ENCODE measurements at regions not wholly inside any gene's neighbourhood (a gene's known extent, or its start where the extent isn't known, plus 50 kb on each side); places are given as distances from the start of the nearest gene placed in this dataset.

GRCh38 chr12:115756804-115757203, 520.7 kb downstream of the MED13L start:
- TF ChIP-seq CEBPB (IDR thresholded peaks at IDR 0.05) (no peak), TAF1 (IDR thresholded peaks at IDR 0.05; ENCODE audit: low read depth) (no peak), USF1 (IDR thresholded peaks at IDR 0.05) (no peak), MAX (IDR thresholded peaks at IDR 0.05) (no peak), FOXM1 (IDR thresholded peaks at IDR 0.05; ENCODE audit: borderline replicate concordance, low read depth) (no peak), NFIC (IDR thresholded peaks at IDR 0.05) (no peak), TCF12 (IDR thresholded peaks at IDR 0.05; ENCODE audit: low read depth) (no peak), CREB1 (IDR thresholded peaks at IDR 0.05; ENCODE audit: low read depth) (no peak), RAD21 (IDR thresholded peaks at IDR 0.05; ENCODE audit: low read depth) (no peak), EGR1 (IDR thresholded peaks at IDR 0.05) (no peak), YY1 (IDR thresholded peaks at IDR 0.05; ENCODE audit: low read depth) (no peak), TEAD4 (IDR thresholded peaks at IDR 0.05) (no peak)

- TF ChIP-seq FOXM1 (IDR thresholded peaks at IDR 0.05; ENCODE audit: borderline replicate concordance, low read depth), result no peak
- no peak for TF ChIP-seq CREB1 (IDR thresholded peaks at IDR 0.05; ENCODE audit: low read depth)
- TF ChIP-seq RAD21 (IDR thresholded peaks at IDR 0.05; ENCODE audit: low read depth), result no peak
- no peak for TF ChIP-seq ZBTB7A (IDR thresholded peaks at IDR 0.05; ENCODE audit: low read depth)
- TF ChIP-seq CEBPB (IDR thresholded peaks at IDR 0.05), result no peak
- no peak for TF ChIP-seq USF1 (IDR thresholded peaks at IDR 0.05)
- TF ChIP-seq TCF12 (IDR thresholded peaks at IDR 0.05; ENCODE audit: low read depth), result no peak
- no peak for TF ChIP-seq EGR1 (IDR thresholded peaks at IDR 0.05)
- TF ChIP-seq YY1 (IDR thresholded peaks at IDR 0.05; ENCODE audit: low read depth), result no peak
- no peak for TF ChIP-seq REST (IDR thresholded peaks at IDR 0.05; ENCODE audit: low read depth)
- TF ChIP-seq NFIC (IDR thresholded peaks at IDR 0.05), result no peak
- no peak for TF ChIP-seq TEAD4 (IDR thresholded peaks at IDR 0.05)
- no peak for TF ChIP-seq EP300 (IDR thresholded peaks at IDR 0.05; ENCODE audit: borderline replicate concordance)
- TF ChIP-seq MAX (IDR thresholded peaks at IDR 0.05), result no peak
- no peak for TF ChIP-seq TAF1 (IDR thresholded peaks at IDR 0.05; ENCODE audit: low read depth)
Observed at GRCh38 chr12:115756271-115756670, 521.2 kb downstream of the MED13L start.

- TF ChIP-seq RAD21 (IDR thresholded peaks at IDR 0.05; ENCODE audit: low read depth) (no peak), EGR1 (IDR thresholded peaks at IDR 0.05) (no peak), YY1 (IDR thresholded peaks at IDR 0.05; ENCODE audit: low read depth) (no peak), CREB1 (IDR thresholded peaks at IDR 0.05; ENCODE audit: low read depth) (no peak), USF1 (IDR thresholded peaks at IDR 0.05) (no peak)
Observed at GRCh38 chr12:115755725-115756085, 521.8 kb downstream of the MED13L start.

- TF ChIP-seq CEBPB (IDR thresholded peaks at IDR 0.05) (no peak), CREB1 (IDR thresholded peaks at IDR 0.05; ENCODE audit: low read depth) (no peak), FOXM1 (IDR thresholded peaks at IDR 0.05; ENCODE audit: borderline replicate concordance, low read depth) (no peak), TCF12 (IDR thresholded peaks at IDR 0.05; ENCODE audit: low read depth) (no peak), EGR1 (IDR thresholded peaks at IDR 0.05) (no peak), TEAD4 (IDR thresholded peaks at IDR 0.05) (no peak), NFIC (IDR thresholded peaks at IDR 0.05) (no peak), EP300 (IDR thresholded peaks at IDR 0.05; ENCODE audit: borderline replicate concordance) (no peak), REST (IDR thresholded peaks at IDR 0.05; ENCODE audit: low read depth) (no peak), YY1 (IDR thresholded peaks at IDR 0.05; ENCODE audit: low read depth) (no peak), ZBTB7A (IDR thresholded peaks at IDR 0.05; ENCODE audit: low read depth) (no peak), TAF1 (IDR thresholded peaks at IDR 0.05; ENCODE audit: low read depth) (no peak), MAX (IDR thresholded peaks at IDR 0.05) (no peak), USF1 (IDR thresholded peaks at IDR 0.05) (no peak)
Observed at GRCh38 chr12:115755061-115755724, 522.3 kb downstream of the MED13L start.
